NCI-H2029 treated with DMSO at 0.1 percent for 48 hours (cell line): ENCODE measurements at regions not wholly inside any gene's neighbourhood (a gene's known extent, or its start where the extent isn't known, plus 50 kb on each side); places are given as distances from the start of the nearest gene placed in this dataset.

Experiments
- DNase-seq: peaks from one replicate; lab custom pipeline; 2025; lab: John Stamatoyannopoulos, UW

DNA sequence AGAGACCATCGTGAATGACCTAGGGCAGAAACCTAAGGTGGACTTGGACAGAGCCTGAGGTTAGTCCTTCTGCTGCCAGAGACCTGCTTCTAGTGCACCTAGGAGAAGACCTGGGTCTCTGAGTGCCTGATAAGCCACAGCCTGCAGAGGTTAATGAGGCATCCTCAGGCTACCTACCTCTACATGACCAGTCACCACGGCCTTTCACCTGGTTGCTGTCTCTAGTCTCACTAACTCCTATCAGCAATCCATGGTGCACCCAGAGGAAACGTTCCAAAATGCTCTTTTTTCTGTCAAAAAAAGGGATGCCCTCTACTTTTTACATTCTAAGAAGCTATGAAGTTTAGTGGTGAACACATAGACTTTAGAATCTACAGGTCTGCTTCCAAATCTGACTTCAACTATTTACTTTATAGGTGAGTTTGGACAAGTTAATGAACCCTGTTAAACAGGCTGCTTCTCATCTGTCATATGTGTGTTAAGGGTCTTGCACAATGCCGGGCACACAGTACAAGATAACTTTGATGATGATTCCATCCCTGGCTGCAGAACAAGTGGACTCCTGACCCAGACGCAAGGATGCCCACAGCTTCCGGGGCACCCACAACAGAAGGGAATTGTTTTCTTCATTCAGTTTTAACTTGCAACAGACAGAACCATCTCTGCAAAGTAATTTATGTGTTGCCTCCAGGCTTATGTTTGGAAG is 469.9 kb upstream of the CDH5 start:
- DNase-seq, result no peak

DNA sequence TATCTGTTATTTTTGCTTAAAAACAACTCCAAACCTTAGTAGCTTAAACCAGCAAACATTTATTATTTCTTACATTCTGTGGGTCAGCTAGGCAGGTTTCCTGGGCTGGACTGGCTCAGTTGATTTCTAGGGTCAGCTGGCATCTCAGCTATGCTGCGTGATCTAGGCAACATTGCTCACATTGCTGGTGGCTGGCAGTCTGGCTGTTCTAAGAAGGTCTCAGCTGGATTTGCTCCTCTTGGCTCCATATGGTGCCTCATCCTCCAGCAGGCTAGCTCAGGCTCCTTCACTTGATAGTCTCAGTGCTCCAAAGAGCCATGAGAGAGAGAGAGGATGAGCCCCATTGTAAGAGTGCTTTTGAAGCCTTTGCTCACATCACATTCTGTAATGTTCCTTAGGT is 470.6 kb upstream of the CDH5 start:
- no peak for DNase-seq

DNA sequence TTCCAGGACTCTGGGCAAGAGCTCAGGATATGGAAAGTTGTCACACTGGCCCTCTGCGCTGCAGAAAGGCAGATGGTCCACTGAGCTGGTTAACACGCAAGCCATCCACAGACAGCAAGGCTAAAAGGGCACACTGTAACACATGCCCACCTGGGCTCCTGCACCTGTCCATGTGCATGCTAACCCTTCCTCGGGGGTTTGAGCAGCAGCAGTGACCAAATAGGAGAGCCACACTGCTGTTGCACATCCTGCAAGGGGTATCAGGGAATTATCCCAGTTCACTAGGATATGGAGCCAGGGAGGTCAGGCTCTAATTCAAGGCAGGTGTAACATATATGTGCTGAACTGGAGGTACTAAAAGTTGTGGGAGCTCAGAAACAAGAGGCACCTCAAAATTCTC is 471.0 kb upstream of the CDH5 start:
- DNase-seq, result no peak

DNA sequence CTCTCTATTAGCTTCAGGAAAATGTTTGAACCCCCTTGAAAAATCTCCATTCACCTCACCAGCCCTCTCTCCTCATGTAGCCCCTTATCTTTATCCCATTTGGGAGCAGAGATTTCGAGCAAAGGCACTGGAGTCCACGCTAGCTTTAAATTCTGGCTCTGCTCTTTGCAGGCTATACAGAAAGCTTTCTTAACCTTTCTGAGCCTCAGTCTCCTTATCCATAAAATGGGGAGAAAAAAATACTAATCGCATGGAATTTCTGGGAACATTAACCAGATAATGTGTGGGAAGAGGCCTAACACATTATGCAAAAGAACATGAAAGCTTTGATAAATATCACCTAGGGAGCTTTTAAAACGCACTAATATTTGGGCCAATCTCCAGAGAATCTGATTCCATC is 476.3 kb upstream of the CDH5 start:
- DNase-seq, result no peak

DNA sequence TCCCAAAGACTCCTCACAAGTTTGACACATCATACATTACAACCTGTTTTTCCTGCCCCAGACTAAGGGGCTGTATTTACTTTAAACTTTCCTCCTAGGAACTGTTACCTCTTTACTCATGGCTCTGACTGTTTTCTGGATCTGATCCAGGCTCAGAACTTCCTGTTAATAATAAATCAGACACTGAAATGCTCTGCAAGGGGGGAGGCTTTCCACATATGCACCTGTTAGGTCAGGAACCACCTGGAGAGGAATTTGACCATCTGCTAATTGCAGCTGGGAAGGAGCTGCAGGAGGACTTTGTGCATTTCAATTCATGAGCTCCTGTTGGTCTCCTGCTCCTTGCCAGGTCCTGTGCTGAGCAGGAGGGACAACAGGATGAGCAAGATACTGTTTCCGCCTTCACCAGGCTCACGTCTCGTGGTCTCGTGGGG is 476.9 kb upstream of the CDH5 start:
- DNase-seq, result peak; percentile 48

DNA sequence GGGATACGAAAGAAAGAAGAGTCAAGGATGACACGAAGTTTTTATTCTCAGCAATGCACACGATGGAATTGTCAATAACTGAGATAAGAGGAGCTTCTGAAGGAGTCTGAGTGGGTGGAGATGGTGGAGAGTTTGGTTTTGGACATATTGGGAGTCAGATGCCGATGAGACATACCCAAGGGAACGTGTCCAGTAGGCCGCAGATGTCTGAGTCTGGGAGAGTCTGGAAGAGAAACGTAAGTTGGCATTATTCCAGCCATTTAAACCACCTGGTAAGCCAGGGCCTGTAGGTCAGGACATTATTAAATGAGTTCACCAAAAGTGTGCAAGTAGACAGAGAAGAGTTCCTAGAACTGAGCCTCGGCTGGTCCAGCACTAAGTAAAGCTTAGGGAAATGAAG is 478.3 kb upstream of the CDH5 start:
- DNase-seq, result no peak

DNA sequence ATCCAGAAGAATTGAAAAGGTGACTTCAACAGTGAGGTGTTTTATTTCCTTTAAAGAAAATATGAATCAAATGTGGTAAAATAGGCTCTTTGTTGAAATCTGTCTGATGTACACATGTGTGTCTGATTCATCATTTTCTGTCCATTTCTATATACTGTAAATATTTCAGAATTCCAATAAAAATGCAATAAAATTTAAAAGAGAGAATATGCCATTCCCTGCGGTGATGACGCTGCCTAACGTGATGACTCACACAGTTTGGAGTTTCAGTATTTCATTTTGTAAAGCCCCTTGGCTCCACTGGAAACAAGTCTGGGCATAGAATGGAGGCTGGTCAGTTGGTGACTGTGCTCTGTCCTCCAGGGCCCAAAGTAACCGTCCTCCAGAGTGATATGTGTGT is 482.5 kb upstream of the CDH5 start:
- DNase-seq, result no peak

DNA sequence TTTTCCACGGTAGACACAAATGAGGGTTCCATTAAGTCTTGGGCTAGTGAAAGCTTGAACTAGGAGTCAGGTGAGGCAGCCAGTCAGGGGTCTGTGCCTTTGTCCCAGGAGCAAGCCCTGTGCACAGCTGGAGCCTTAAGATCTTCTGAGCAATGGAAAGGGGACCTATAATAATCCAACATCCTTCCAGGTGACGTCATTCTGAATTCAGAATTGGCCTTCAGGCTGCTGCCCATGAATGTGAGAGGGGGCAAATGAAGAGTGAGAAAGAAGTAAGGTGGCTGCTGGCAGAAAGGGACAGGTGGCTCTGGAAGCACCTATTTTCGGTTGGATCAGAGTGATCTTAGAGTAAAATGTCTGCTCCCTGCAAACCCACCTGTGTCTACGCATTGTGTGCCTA is 488.1 kb upstream of the CDH5 start:
- DNase-seq, result no peak

DNA sequence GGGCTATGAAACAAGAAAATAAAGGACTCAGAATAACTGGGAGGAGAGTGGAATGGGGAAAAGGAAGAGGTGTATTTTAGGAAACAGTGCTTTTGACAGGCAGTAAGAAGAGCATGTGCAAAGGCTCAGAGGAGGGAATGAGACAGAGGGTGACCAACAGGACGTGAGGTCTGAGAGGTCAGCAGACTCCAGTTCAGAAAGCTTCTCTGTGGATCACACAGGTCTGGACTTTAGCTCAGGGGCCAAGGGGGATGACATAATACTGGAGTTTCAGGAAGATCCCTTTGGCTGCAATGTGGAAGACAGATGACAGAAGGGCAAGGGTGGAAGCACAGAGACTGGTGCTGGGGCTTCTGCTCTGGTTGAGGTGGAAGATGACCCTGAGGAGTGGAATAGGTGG is 489.9 kb upstream of the CDH5 start:
- DNase-seq, result no peak

DNA sequence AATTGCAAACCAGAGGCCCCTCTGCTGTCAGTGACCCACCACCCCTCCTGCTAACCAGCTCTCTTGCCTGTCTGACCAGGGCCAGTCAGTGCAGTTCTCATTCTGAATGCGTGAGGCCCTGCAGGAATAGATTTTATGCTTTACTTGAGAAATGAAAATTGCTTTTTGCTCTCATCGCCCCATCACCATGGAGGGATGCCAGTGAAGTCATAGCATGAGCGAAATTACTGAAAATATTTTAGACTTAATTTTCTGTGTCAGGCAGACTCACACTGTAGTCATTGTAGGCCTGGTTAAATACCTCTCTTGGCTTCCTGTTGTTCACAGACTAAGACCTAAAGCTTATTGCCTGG is 490.5 kb upstream of the CDH5 start:
- DNase-seq, result no peak

DNA sequence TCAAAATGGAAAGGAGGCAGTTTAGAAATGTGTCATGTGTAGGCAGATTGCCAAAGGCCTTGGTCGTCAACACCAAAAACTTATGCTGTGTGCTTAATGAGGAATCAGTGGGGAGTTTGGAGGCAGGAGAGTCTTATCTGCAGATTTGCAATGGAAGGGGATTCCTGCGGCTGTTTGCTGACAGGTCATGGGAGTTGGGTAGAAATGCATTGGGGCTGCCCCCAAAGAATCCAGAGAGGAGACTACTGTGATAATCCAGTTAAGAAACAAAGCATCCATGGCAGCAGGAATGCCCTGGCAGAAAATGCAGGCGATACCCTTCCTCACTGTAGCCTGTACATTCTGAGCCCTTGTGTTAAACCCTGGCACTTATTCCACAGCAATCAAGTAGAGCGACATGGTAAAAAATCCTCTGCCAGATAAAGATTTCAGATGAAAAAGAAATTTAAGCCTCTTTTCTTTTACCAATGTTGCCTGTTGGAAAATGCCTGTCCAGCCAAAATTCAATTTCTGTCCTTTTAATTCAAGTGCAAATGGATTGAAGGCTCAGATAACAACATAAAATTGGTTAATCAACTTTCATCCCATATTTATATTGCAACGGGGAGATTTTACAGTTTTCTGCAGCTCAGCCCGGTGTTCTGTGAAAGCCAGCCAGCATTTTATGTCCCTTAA is 491.0 kb upstream of the CDH5 start:
- DNase-seq, result no peak

DNA sequence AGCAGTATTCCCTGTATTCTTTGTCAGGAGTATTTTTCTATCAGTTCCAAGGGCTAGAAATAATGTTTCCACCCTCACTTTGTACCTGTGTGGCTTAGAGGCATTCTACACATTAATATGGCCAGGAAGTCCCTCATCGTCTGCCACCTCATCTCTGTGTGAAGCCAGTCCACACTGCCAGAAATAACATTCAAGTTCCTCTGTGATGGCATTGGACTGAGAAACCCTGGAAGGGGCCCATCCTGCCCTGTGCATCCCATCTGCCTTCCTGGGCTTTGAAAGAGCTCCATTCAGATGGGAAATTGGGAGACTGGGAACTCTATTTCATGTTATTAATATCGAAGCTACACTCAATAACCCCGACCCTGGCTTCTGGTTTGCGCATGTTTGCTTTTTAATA is 497.2 kb upstream of the CDH5 start:
- no peak for DNase-seq

DNA sequence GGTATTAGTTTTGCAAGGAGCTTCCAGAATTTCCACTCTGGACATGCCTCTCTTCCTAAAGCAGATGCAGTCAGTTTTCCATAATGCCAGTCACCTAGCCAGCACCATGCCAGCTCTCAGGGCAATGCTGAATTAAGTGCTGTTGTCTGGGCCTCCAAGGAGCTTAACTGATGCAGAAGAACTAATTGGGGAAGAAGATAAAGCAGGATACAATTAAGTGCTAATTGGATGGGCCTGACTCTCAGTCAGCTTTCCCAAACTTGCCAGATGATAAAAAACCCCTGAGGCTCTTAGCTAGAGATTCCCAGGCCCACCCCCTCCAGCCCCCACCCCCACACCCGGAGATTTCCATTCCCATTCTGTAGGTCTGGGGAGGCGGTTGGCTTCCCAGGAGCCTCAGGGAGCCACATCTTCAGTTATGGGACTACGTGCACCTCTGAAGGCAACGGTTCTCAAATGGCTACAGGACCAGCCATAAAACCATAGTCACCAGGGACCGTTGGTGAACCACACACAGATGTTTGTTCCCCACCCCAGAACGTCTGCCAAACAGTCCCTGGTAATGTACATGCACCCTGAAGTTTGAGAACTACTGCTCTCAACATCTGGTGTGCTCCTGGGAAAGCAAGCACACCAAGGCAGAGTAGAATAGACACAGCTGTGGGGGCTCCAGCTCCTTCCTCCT is 499.1 kb upstream of the CDH5 start:
- no peak for DNase-seq

DNA sequence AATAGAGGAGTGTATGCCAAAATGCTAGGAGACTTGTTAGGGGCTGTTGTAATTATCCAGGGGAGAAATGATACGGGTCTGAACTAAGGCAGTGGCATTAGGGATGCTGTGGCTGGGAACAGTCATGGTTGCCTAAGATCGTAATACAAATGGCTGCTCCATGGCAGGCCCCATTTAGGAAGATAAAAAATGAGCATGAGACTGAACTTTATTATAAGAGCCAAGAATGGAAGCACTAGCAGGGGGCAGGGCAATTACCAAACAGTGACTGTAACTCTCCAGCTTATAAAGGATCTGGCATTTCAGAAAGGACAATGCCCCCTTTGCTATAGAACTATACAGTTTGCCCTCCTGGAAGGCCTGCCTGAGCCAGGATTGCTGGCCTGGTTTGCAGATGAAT is 503.3 kb upstream of the CDH5 start:
- DNase-seq, result no peak

DNA sequence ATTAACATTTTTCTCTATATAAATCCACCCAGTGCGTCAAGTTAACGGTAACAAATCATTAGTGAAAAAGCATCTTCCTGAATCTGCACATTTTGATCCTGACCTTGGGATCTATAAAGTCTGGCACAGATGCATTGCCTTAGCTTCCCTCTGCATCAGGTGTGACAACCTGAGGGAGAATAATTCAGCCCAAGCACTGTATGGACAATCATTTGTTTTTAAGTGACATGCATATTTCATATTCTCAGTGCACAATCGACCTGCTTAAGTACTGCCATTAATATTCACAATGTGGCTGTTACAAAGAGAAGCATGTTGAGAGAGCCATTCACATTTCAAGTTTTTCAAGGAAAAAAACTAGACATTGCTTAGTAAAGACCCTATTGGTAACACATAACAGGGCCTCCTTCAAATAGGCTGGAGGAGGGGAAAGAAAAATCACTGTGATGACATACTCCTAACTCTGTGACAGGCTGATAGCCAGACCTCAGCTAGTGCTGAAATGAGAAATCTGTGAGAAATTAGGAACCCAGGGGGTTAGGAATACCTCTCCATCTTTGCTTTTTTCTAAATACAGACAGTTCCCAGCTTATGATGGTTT is 505.3 kb upstream of the CDH5 start:
- DNase-seq, result no peak

DNA sequence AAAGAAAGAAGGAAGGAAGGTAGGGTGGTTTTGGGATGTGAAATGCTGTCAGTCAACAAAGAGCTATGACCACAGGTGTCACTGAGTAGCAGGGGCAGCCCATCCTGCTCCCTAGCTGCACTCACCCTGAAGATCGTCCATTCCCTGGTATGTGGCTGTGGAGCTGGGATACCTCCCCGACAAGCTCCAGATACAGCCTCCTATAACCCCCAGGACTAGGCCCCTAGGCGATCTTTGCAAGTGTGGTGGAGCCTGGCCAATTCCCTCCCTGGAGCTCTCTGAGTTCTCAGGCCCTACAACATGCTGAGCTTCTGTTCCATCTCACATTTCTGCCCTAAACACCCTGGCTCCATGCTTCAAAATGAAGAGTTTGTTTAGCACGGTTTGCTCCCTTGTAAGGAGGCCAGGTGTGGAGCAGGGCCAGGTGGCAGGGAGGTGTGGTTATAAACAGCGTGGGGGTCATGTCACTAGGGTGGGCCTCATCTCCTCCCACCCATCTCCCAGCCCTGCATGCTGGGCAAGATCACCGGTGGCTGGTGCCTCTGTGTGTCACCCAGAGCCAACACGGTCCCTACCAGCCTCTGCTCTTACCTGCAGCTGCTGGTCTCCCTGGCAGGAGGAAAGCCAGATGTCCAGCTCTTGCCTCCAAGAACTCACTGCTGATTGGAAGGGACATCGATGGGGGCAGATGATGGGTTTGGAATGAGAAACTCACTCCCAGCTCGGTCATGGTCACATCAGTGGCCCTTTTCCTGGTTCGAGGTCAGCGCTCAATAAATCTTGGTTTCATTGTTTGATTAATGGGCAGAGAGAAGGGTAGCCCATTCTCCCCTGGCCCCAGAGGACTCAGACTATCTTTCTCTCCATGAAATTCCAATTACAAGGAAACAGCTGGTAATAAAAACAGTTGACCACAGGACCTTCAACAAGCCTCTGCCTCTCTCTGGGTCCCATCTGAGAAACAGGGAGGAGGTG is 511.0 kb upstream of the CDH5 start:
- no peak for DNase-seq

DNA sequence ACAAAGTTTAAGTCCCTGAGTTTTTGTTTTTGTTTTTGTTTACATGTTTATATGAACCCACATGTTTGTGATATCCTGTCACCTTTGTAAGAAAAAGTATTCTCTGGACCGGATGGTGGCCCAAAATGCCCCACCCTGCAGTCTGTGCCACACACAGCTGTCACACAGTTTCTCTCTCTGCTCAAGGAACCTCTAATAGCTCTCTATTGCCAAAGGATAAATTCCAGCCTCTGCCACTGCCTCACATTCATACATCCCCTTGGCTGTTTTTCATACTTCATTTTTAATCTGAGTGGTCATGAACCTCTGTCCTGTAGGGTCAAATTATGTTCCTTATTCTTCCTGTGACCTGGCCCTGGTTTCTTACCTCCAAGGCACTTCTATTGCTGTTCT is 520.3 kb upstream of the CDH5 start:
- DNase-seq, result no peak

DNA sequence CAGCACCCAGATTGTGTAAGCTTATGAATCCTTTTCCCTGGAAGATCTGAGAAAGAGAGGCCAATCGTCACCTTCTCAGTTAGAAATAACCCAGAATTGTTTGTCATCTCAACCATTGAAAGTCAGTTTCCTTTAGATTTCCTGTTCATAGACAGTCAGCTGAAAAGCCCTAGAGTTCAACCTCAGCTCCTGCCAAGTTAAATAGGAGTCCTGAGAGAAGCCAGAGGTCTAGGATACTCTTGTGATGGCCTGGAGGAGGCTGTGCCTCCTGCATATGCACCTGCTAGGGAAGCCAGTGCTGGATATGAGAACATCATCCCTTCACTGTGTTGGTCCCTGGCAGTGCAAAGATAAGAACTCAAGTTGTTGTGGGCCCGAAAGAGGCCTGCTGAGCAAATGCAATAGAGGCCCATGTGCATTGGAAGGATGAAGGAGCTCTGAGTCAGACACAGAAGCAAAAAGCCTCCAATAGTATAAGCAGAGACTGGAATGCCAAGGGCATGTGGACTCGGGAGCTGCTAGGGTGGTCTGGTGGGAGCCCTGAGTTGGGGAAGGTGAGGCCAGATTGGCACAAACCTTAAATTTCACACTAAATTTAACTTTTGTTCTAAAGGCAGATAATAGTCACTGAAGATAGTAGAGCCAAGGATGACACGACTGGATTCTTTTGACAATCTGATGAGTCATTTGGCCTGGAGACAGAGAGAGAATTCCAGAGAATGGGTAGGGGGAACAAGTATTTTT is 520.9 kb upstream of the CDH5 start:
- no peak for DNase-seq

DNA sequence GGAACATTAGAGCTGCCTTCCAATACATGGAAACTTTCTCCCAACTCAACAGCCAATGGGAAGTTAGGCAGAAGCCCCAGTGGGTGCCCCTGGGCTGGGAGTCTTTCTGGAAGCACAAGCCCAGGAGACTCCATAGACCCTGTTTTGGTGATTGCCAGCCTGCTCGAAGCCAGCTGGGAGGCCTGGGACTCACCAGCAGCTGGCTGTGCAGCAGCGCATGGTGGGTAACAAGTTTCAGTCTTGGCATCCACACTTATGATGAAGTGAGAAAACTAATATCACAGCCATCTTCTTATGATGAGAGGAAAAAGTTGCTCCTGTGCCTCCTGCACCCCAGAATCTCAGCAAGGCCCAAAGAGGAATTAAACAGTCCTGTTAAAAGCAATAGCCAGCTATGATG is 522.5 kb upstream of the CDH5 start:
- DNase-seq, result no peak

DNA sequence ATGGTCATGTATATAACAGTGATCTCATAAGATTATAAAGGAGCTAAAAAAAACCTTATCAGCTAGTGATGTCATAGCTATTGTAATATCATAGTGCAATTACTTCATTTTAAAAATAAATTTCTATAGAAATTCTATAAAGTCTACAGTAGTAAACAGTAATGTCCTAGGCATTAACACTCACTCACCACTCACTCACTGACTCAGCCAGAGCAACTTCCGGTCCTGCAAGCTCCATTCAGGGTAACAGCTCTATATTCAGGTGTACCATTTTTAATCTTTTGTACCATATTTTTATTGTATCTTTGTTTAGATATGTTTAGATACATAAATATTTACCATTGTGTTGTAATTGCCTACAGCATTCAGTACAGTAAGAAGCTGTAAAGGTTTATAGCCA is 524.4 kb upstream of the CDH5 start:
- DNase-seq, result no peak

DNA sequence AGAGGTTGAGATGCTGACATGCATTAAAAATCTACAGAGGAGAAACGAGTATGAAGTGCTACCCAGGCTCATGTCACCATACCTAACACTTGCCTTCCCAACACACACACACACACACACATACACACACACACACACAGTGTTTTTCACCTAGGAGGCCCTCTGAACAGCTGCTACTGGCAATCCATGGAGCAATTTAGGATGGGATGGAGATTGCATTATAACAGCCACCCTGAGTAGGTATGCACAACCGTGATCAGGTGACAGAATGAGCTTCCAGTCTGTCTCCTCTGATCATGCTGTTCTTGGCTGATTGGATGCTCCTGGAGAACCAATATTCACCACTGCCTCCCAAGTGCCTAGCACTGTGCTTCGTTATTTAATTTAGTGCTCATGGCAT is 528.5 kb upstream of the CDH5 start:
- no peak for DNase-seq
